GM12878 (cell line): ENCODE measurements at regions not wholly inside any gene's neighbourhood (a gene's known extent, or its start where the extent isn't known, plus 50 kb on each side); places are given as distances from the start of the nearest gene placed in this dataset.

Experiments
- ATAC-seq: fragments of 200-7000 bp; cut with Tn5 transposase; 3 replicates; pipeline ENCODE4 v1.9.1; 2020; ENCODE audit warnings: mild to moderate bottlenecking, moderate library complexity
- BruUV-seq: library from RNA; stranded (reverse); fragments of 400-500 nt; replicated peaks from 2 replicates; lab custom pipeline; 2021; lab: Mats Ljungman, UMichigan
- CTCF ChIA-PET: fragments of 300-600 bp; sonication (Branson Sonifier 250); formaldehyde crosslinking; extraction: SDS; loops from one replicate; lab custom pipeline; 2021; ENCODE audit warnings: inconsistent platforms; lab: Yijun Ruan, JAX
- POLR2A ChIA-PET: fragments of 350-600 bp; formaldehyde crosslinking; extraction: SDS; loops from one replicate; lab custom pipeline; 2021; ENCODE audit warnings: inconsistent platforms; lab: Charles Lee
- RAD21 ChIA-PET: fragments of 300-600 bp; sonication (Branson Sonifier 250); formaldehyde crosslinking; loops from one replicate; lab custom pipeline; 2023; ENCODE audit warnings: antibody characterized with exemption; ENCODE audit not compliant: unreplicated experiment; lab: Charles Lee
- SMC1A ChIA-PET: fragments of 300-600 bp; sonication (Branson Sonifier 250); formaldehyde crosslinking; loops from one replicate; lab custom pipeline; 2023; ENCODE audit not compliant: unreplicated experiment, uncharacterized antibody; lab: Charles Lee
- DNase-seq: peaks from one replicate; pipeline ENCODE4 v3.0.0-alpha.2; 2011; ENCODE audit warnings: low read depth, low spot score
- FAIRE-seq: peaks from 3 replicates; lab custom pipeline; 2011; peaks lifted over from hg19 to GRCh38; lab: Jason Lieb, UNC
- H2AFZ ChIP-seq: 2 replicates; pipeline ENCODE4 v1.6.0; 2011; ENCODE audit warnings: low read depth, low read length, control low read depth; ENCODE audit not compliant: control insufficient read depth
- H3K27ac ChIP-seq: 2 replicates; pipeline ENCODE4 v1.5.1; 2011; ENCODE audit warnings: control low read depth; ENCODE audit not compliant: control insufficient read depth, insufficient read depth
- H3K27me3 ChIP-seq, 2 experiments: replicated peaks in 1 of 2; 2 replicates each; pipeline versions ENCODE4 v1.6.0 to v1.6.1; 2011; ENCODE audit warnings: low read length in 1 of 2; ENCODE audit not compliant: control insufficient read depth in 2 of 2, insufficient read depth in 2 of 2
- H3K36me3 ChIP-seq, 2 experiments: 2 replicates each; pipeline ENCODE4 v1.5.1; 2011; ENCODE audit warnings: low read length in 1 of 2; ENCODE audit not compliant: control insufficient read depth in 2 of 2, insufficient read depth in 2 of 2
- H3K4me1 ChIP-seq: 2 replicates; pipeline ENCODE4 v1.6.1; 2011; ENCODE audit warnings: mild to moderate bottlenecking, low read length, moderate library complexity, mixed read lengths; ENCODE audit not compliant: control insufficient read depth, insufficient read depth
- H3K4me2 ChIP-seq: 2 replicates; pipeline ENCODE4 v1.6.0; 2011; ENCODE audit warnings: control low read depth; ENCODE audit not compliant: control insufficient read depth, insufficient read depth
- H3K4me3 ChIP-seq: fragments of 200-600 bp; sonication (generic); 2 replicates; pipeline ENCODE4 v1.5.1; 2016
- H3K79me2 ChIP-seq: 2 replicates; pipeline ENCODE4 v1.6.0; 2011; ENCODE audit warnings: low read length; ENCODE audit not compliant: control insufficient read depth, insufficient read depth
- H3K9ac ChIP-seq: 2 replicates; pipeline ENCODE4 v1.8.0; 2011; ENCODE audit warnings: low read length, control low read depth, mixed read lengths; ENCODE audit not compliant: control insufficient read depth, insufficient read depth
- H3K9me3 ChIP-seq: replicated peaks from 3 replicates; pipeline ENCODE4 v1.5.1; 2011; ENCODE audit warnings: mild to moderate bottlenecking, low read length; ENCODE audit not compliant: control insufficient read depth, insufficient read depth
- H4K20me1 ChIP-seq: 2 replicates; pipeline ENCODE4 v1.6.0; 2011; ENCODE audit not compliant: control insufficient read depth, insufficient read depth
- CBX5 ChIP-seq: sonication (generic); IDR thresholded peaks from 2 replicates; pipeline ENCODE4 v1.6.1; 2016; ENCODE audit warnings: low read depth, moderate library complexity, mild to moderate bottlenecking, inconsistent platforms
- CREM ChIP-seq: IDR thresholded peaks from 2 replicates; pipeline ENCODE4 v1.6.1; 2014; ENCODE audit warnings: antibody characterized with exemption, low read depth
- EED ChIP-seq: sonication (generic); IDR thresholded peaks from 2 replicates; pipeline ENCODE4 v1.6.1; 2016; ENCODE audit warnings: antibody characterized with exemption, low read depth
- ESRRA ChIP-seq: IDR thresholded peaks from 2 replicates; pipeline ENCODE4 v1.6.1; 2012; ENCODE audit warnings: mild to moderate bottlenecking, low read length, improper control_type of control experiment
- GABPA ChIP-seq: IDR thresholded peaks from 2 replicates; pipeline ENCODE4 v1.6.1; 2014; ENCODE audit warnings: antibody characterized with exemption, low read depth, mild to moderate bottlenecking, inconsistent platforms
- IKZF1 ChIP-seq: fragments of 450-650 bp; conservative IDR thresholded peaks from 2 replicates; pipeline ENCODE4 v1.6.1; 2017; ENCODE audit warnings: antibody characterized with exemption, mild to moderate bottlenecking
- MTA3 ChIP-seq: IDR thresholded peaks from 2 replicates; pipeline ENCODE4 v1.6.1; 2012; ENCODE audit warnings: low read length, inconsistent platforms, borderline replicate concordance
- POLR2AphosphoS2 ChIP-seq: IDR thresholded peaks from 2 replicates; pipeline ENCODE4 v1.6.1; 2011; ENCODE audit warnings: low read depth, mild to moderate bottlenecking, low read length, improper control_type of control experiment, moderate library complexity
- RAD51 ChIP-seq: fragments of 450-650 bp; IDR thresholded peaks from 2 replicates; pipeline ENCODE4 v1.6.1; 2016; ENCODE audit warnings: moderate library complexity, mild to moderate bottlenecking, inconsistent platforms
- SPI1 ChIP-seq: IDR thresholded peaks from 2 replicates; pipeline ENCODE4 v1.6.1; 2011; ENCODE audit warnings: low read depth, mild to moderate bottlenecking, low read length, moderate library complexity, borderline replicate concordance; ENCODE audit not compliant: insufficient read depth
- ZBTB4 ChIP-seq: fragments of 450-650 bp; formaldehyde crosslinking; IDR thresholded peaks from 2 replicates; pipeline ENCODE4 v1.4.0; 2022; ENCODE audit warnings: mild to moderate bottlenecking, moderate library complexity
- ZBTB40 ChIP-seq: fragments of 450-650 bp; IDR thresholded peaks from 2 replicates; pipeline ENCODE4 v1.6.1; 2016; ENCODE audit warnings: mild to moderate bottlenecking, moderate library complexity, borderline replicate concordance
- ZNF592 ChIP-seq: fragments of 450-650 bp; IDR thresholded peaks from 2 replicates; pipeline ENCODE4 v1.6.1; 2017; ENCODE audit warnings: mild to moderate bottlenecking, moderate library complexity
- whole genome bisulfite sequencing: methylation state at CpG from one replicate; pipeline ENCODE4 v1.1.6; 2016; ENCODE audit warnings: low lambda C conversion rate; ENCODE audit not compliant: insufficient replicate concordance, insufficient coverage; ENCODE audit errors: missing lambda C conversion rate; 5-methylcytosine and 5-hydroxymethylcytosine counted together
- in situ Hi-C: fragments of 300-500 bp; cut with MboI; formaldehyde crosslinking; loops from 9 replicates; pipeline ENCODE4 v1.14.3; 2018; ENCODE audit warnings: mixed read lengths
- intact Hi-C: fragments of 100-400 bp; cut with micrococcal nuclease; formaldehyde crosslinking; loops from one replicate; pipeline ENCODE4 v1.14.2; 2022; ENCODE audit not compliant: unreplicated experiment

GRCh38 chr3:157871838-157872460 lies 234.3 kb downstream of the SHOX2 start:
- no peak overlapping the region for H2AFZ ChIP-seq
- no TSS peak for BruUV-seq
- ChIA-PET POLR2A (no interaction called here), SMC1A (interaction anchor here (1.3 kb wide), 1 partner anchor 562 kb away, joined by 4 read pairs; no protein-coding TSS in a partner anchor), RAD21 (no interaction called here), CTCF (interaction anchor here (1.2 kb wide), 1 partner anchor 13 kb away, joined by 3 read pairs; no protein-coding TSS in a partner anchor)
- in situ Hi-C loops (no loop called here), intact Hi-C loops (no loop called here)
- no peaks in the 10 kb centered on the region for H3K9me3 ChIP-seq
- H3K27ac ChIP-seq: no peak overlapping the region
- no peaks in the 10 kb centered on the region for H3K27me3 ChIP-seq
- H3K9ac ChIP-seq: no peak overlapping the region
- no peaks in the 10 kb centered on the region for H3K4me1 ChIP-seq
- DNase-seq (no peak), FAIRE-seq (no peak)
- no peaks in the 10 kb centered on the region for H4K20me1 ChIP-seq
- no peaks in the 10 kb centered on the region for H3K36me3 ChIP-seq
- H3K79me2 ChIP-seq: no peaks in the 10 kb centered on the region
- 22% methylated on average over 3 of the region's 3 CpGs for WGBS
- no peak overlapping the region for H3K4me2 ChIP-seq
- TF ChIP-seq POLR2AphosphoS2: no peak
- no peak for TF ChIP-seq RAD51
- TF ChIP-seq ESRRA: no peak
- TF ChIP-seq CBX5: no peak
- TF ChIP-seq IKZF1: no peak
- no peak for TF ChIP-seq CREM
- TF ChIP-seq ZBTB40: no peak
- no peak for TF ChIP-seq SPI1
- TF ChIP-seq GABPA: no peak
- TF ChIP-seq ZBTB4 (CRISPR knock-in tag): no peak
- TF ChIP-seq EED: no peak
- TF ChIP-seq MTA3: no peak
- TF ChIP-seq ZNF592: no peak
- TF ChIP-seq, all 136 proteins: peak for 0
- no peak for ATAC-seq
- no peak overlapping the region for H3K4me3 ChIP-seq
